ENCODE measurements at regions not wholly inside any gene's neighbourhood (a gene's known extent, or its start where the extent isn't known, plus 50 kb on each side); places are given as distances from the start of the nearest gene placed in this dataset.

DNA sequence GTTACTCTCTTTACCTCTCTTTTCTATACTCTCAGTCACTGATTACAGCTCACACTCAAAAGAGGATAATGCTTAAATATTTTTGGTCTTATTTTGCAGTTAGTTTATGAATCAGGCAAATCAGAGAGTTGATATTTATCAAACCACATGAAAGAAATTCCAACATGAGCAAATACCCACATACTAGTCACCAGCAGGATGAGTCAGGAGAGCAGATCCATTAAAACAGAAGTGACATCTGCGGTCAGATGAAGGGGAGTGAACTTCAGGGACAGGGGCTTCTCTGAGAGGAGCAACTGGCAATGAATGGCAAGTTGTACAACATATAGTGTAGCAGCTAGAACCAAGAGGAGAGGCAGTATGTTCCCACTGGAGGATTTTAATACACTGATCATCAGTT, 258.7 kb downstream of the SYT10 start:
- TF ChIP-seq CTCF (conservative IDR thresholded peaks at IDR 0.05; ENCODE audit: low read length) (no peak), EZH2phosphoT487 (IDR thresholded peaks at IDR 0.05; ENCODE audit: borderline replicate concordance) (no peak)

All from Loucy (cell line).